HepG2 (cell line): ENCODE measurements at regions not wholly inside any gene's neighbourhood (a gene's known extent, or its start where the extent isn't known, plus 50 kb on each side); places are given as distances from the start of the nearest gene placed in this dataset.

ENCODE experiments used
- ATAC-seq: fragments of 200-7000 bp; cut with Tn5 transposase; 3 replicates; pipeline ENCODE4 v1.9.1; 2020; ENCODE audit warnings: mild to moderate bottlenecking, moderate library complexity
- BruUV-seq: library from RNA; stranded (reverse); fragments of 400-500 nt; replicated peaks from 2 replicates; lab custom pipeline; 2021; lab: Mats Ljungman, UMichigan
- CTCF ChIA-PET: fragments of 300-600 bp; formaldehyde crosslinking; extraction: SDS; loops from one replicate; lab custom pipeline; 2021; ENCODE audit warnings: low total read pairs, inconsistent platforms, low intra/inter-chr PET ratio; lab: Yijun Ruan, JAX
- POLR2A ChIA-PET: fragments of 350-600 bp; sonication (Branson Sonifier 250); formaldehyde crosslinking; loops from one replicate; lab custom pipeline; 2020; ENCODE audit warnings: antibody characterized with exemption, inconsistent platforms; lab: Yijun Ruan, JAX
- DNase-seq: peaks from one replicate; pipeline ENCODE4 v3.0.0-alpha.2; 2015; ENCODE audit warnings: low spot score
- FAIRE-seq: peaks from 3 replicates; lab custom pipeline; 2011; peaks lifted over from hg19 to GRCh38; lab: Jason Lieb, UNC
- H2AFZ ChIP-seq: one replicate; pipeline ENCODE4 v1.6.1; 2011; ENCODE audit warnings: low read length, inconsistent platforms
- H3K27ac ChIP-seq: fragments of 300-600 bp; 3 replicates; pipeline ENCODE4 v1.8.0; 2011; ENCODE audit warnings: mixed run types, mild to moderate bottlenecking, mixed read lengths, low read length, inconsistent platforms; ENCODE audit not compliant: insufficient read depth; ENCODE audit errors: extremely low read length
- H3K27me3 ChIP-seq, 2 experiments: fragments of 200-600 bp in 1 of 2; 2 replicates in 1 of 2; 3 replicates in 1 of 2; pipeline versions ENCODE4 v1.6.0 to v1.8.0; 2011; ENCODE audit warnings: low read length in 2 of 2, mild to moderate bottlenecking in 2 of 2, moderate library complexity in 2 of 2, inconsistent platforms in 1 of 2; ENCODE audit not compliant: insufficient read depth in 2 of 2, control insufficient read depth in 1 of 2
- H3K36me3 ChIP-seq, 2 experiments: fragments of 200-600 bp in 1 of 2; replicated peaks in 1 of 2; 2 replicates in 1 of 2; 3 replicates in 1 of 2; pipeline versions ENCODE4 v1.5.1 to v1.8.0; 2011; ENCODE audit warnings: low read length in 2 of 2, inconsistent platforms in 1 of 2; ENCODE audit not compliant: insufficient read depth in 2 of 2, control insufficient read depth in 1 of 2
- H3K4me1 ChIP-seq: 2 replicates; pipeline ENCODE4 v1.5.1; 2012; ENCODE audit warnings: low read length, inconsistent platforms; ENCODE audit not compliant: insufficient read depth
- H3K4me2 ChIP-seq: 2 replicates; pipeline ENCODE4 v1.6.0; 2011; ENCODE audit warnings: low read depth, low read length, inconsistent platforms
- H3K4me3 ChIP-seq, 3 experiments: fragments of 200-600 bp in 1 of 3; sonication (generic), shearing (Covaris generic) in 1 of 3; replicated peaks in 1 of 3; 2 replicates each; pipeline ENCODE4 v1.5.1; 2011 to 2016; ENCODE audit warnings: low read length in 3 of 3, inconsistent platforms in 2 of 3, low read depth in 2 of 3, mild to moderate bottlenecking in 2 of 3, control low read depth in 1 of 3, mixed read lengths in 1 of 3; ENCODE audit not compliant: insufficient read depth in 1 of 3
- H3K79me2 ChIP-seq: one replicate; pipeline ENCODE4 v1.6.1; 2011; ENCODE audit warnings: low read length, inconsistent platforms; ENCODE audit not compliant: insufficient read depth
- H3K9ac ChIP-seq: 2 replicates; pipeline ENCODE4 v1.6.0; 2011; ENCODE audit warnings: mild to moderate bottlenecking, low read depth, low read length, inconsistent platforms; ENCODE audit not compliant: insufficient read depth
- H3K9me3 ChIP-seq: 2 replicates; pipeline ENCODE4 v1.5.1; 2012; ENCODE audit warnings: mild to moderate bottlenecking, low read length
- H4K20me1 ChIP-seq: 2 replicates; pipeline ENCODE4 v1.6.0; 2011; ENCODE audit warnings: inconsistent platforms, mild to moderate bottlenecking, low read length, moderate library complexity; ENCODE audit not compliant: insufficient read depth
- ATF7 ChIP-seq, 2 experiments: fragments of 450-650 bp in 1 of 2; sonication (generic) in 1 of 2; formaldehyde crosslinking in 1 of 2; IDR thresholded peaks; 2 replicates each; pipeline versions ENCODE4 v1.4.0 to v1.6.1; 2016 to 2020; ENCODE audit warnings: antibody characterized with exemption in 1 of 2, mild to moderate bottlenecking in 1 of 2, missing genetic modification reagents in 1 of 2
- CC2D1A ChIP-seq: sonication (generic); formaldehyde crosslinking; IDR thresholded peaks from 2 replicates; pipeline ENCODE4 v1.8.1; 2023; ENCODE audit warnings: mild to moderate bottlenecking, missing genetic modification reagents
- FOSL1 ChIP-seq: sonication (generic); formaldehyde crosslinking; IDR thresholded peaks from 2 replicates; pipeline ENCODE4 v1.9.0; 2021; ENCODE audit warnings: missing genetic modification reagents, borderline replicate concordance
- HDAC2 ChIP-seq: sonication (generic); formaldehyde crosslinking; IDR thresholded peaks from 2 replicates; pipeline ENCODE4 v1.4.0; 2020; ENCODE audit warnings: missing genetic modification reagents
- RXRA ChIP-seq: sonication (generic); formaldehyde crosslinking; IDR thresholded peaks from 2 replicates; pipeline ENCODE4 v1.5.1; 2020; ENCODE audit warnings: missing genetic modification reagents
- TFE3 ChIP-seq: IDR thresholded peaks from 2 replicates; pipeline ENCODE4 v1.6.1; 2016
- ZNF275 ChIP-seq: sonication (generic); formaldehyde crosslinking; IDR thresholded peaks from 2 replicates; pipeline ENCODE4 v1.8.0; 2022; ENCODE audit warnings: missing genetic modification reagents, mild to moderate bottlenecking, inconsistent platforms, borderline replicate concordance
- ZNF44 ChIP-seq: sonication (generic); formaldehyde crosslinking; IDR thresholded peaks from 2 replicates; pipeline ENCODE4 v1.5.1; 2020; ENCODE audit warnings: mild to moderate bottlenecking, missing genetic modification reagents
- ZNF563 ChIP-seq: sonication (generic); formaldehyde crosslinking; IDR thresholded peaks from 2 replicates; pipeline ENCODE4 v1.8.0; 2022; ENCODE audit warnings: mild to moderate bottlenecking, moderate library complexity, missing genetic modification reagents
- ZNF703 ChIP-seq: sonication (generic); formaldehyde crosslinking; IDR thresholded peaks from 2 replicates; pipeline ENCODE4 v1.5.1; 2020; ENCODE audit warnings: missing genetic modification reagents, mild to moderate bottlenecking, moderate library complexity, borderline replicate concordance
- ZNF784 ChIP-seq: sonication (generic); formaldehyde crosslinking; IDR thresholded peaks from 2 replicates; pipeline ENCODE4 v1.5.1; 2020; ENCODE audit warnings: missing genetic modification reagents, mild to moderate bottlenecking, borderline replicate concordance
- WGBS: methylation state at CpG from one replicate; pipeline ENCODE4 v1.1.6; 2017; ENCODE audit warnings: low lambda C conversion rate; 5-methylcytosine and 5-hydroxymethylcytosine counted together
- in situ Hi-C: cut with HindIII; loops from 2 replicates; pipeline ENCODE4 v1.10.0; 2017; ENCODE audit warnings: low pct_unique_long_range_greater_than_20kb; ENCODE audit not compliant: extremely low pct_ligation_motif_present
- intact Hi-C: fragments of 100-400 bp; cut with micrococcal nuclease; formaldehyde crosslinking; loops from one replicate; pipeline ENCODE4 v1.10.0; 2022; ENCODE audit not compliant: unreplicated experiment

GRCh38 chr5:74153255-74153790 lies 487.2 kb downstream of the ENC1 start:
- CTCF ChIA-PET, result no interaction called here
- FAIRE-seq, result no peak
- no peaks in the 10 kb centered on the region for H3K79me2 ChIP-seq
- H3K9me3 ChIP-seq, result no peaks in the 10 kb centered on the region
- ATAC-seq, result no peak
- DNase-seq, result no peak
- H3K4me1 ChIP-seq, result no peaks in the 10 kb centered on the region
- H3K9ac ChIP-seq, result no peak overlapping the region
- TF ChIP-seq ATF7 (IDR thresholded peaks at IDR 0.05) (peak; percentile 20; the same call in 1 of the 2 replicates), ATF7 (CRISPR knock-in tag; IDR thresholded peaks at IDR 0.05) (no peak), ZNF44 (CRISPR knock-in tag) (no peak)
- no peak overlapping the region for H2AFZ ChIP-seq
- no peaks in the 10 kb centered on the region for H3K36me3 ChIP-seq
- BruUV-seq, result no TSS peak
- no peak overlapping the region for H3K4me3 ChIP-seq
- in situ Hi-C loops (no loop called here), intact Hi-C loops (no loop called here)
- POLR2A ChIA-PET, result no interaction called here
- WGBS, result 13% methylated on average over 1 of the region's 1 CpG
- H3K27me3 ChIP-seq, result no peaks in the 10 kb centered on the region
- no peak overlapping the region for H3K4me2 ChIP-seq
- no peaks in the 10 kb centered on the region for H4K20me1 ChIP-seq
- H3K27ac ChIP-seq, result no peak overlapping the region

GRCh38 chr5:74152625-74153254 lies 487.8 kb downstream of the ENC1 start:
- no peak overlapping the region for H3K4me3 ChIP-seq
- 13% methylated on average over 6 of the region's 6 CpGs for WGBS
- CTCF ChIA-PET, result no interaction called here
- H2AFZ ChIP-seq, result no peak overlapping the region
- intact Hi-C loops, result no loop called here
- no peak overlapping the region for H3K9ac ChIP-seq
- no peak for DNase-seq
- BruUV-seq, result no TSS peak
- H3K79me2 ChIP-seq, result no peaks in the 10 kb centered on the region
- no peaks in the 10 kb centered on the region for H3K4me1 ChIP-seq
- no peak overlapping the region for H3K27ac ChIP-seq
- in situ Hi-C loops, result no loop called here
- H3K9me3 ChIP-seq, result no peaks in the 10 kb centered on the region
- H3K27me3 ChIP-seq, result no peaks in the 10 kb centered on the region
- H4K20me1 ChIP-seq, result no peaks in the 10 kb centered on the region
- H3K4me2 ChIP-seq, result no peak overlapping the region
- ATAC-seq, result no peak
- POLR2A ChIA-PET, result no interaction called here
- FAIRE-seq, result no peak
- H3K36me3 ChIP-seq, result no peaks in the 10 kb centered on the region
- no peak for TF ChIP-seq ZNF703
- TF ChIP-seq ZNF784 (CRISPR knock-in tag), result no peak
- TF ChIP-seq CC2D1A (CRISPR knock-in tag), result no peak
- no peak for TF ChIP-seq ZNF275
- TF ChIP-seq RXRA, result no peak
- TF ChIP-seq FOSL1 (CRISPR knock-in tag), result no peak
- TF ChIP-seq HDAC2 (CRISPR knock-in tag), result no peak
- no peak for TF ChIP-seq TFE3 (CRISPR knock-in tag)
- no peak for TF ChIP-seq ZNF563 (CRISPR knock-in tag)
